Transverse colon (tissue), 4 donors: ENCODE measurements at regions not wholly inside any gene's neighbourhood (a gene's known extent, or its start where the extent isn't known, plus 50 kb on each side); places are given as distances from the start of the nearest gene placed in this dataset.

ENCODE experiments used
- EP300 ChIP-seq: sonication (generic); formaldehyde crosslinking; IDR thresholded peaks from one replicate; pipeline ENCODE4 v1.6.1; 2017; ENCODE audit warnings: antibody characterized with exemption, low read depth
- POLR2AphosphoS5 ChIP-seq, 3 donors: sonication (generic); formaldehyde crosslinking; IDR thresholded peaks; one replicate each; pipeline ENCODE4 v1.6.1; 2016; ENCODE audit warnings: antibody characterized with exemption in 3 of 3
- TF ChIP-seq, protein P1 (sequence below), 5 experiments: fragments of 200-600 bp in 3 of 5; fragments of 450-650 bp in 2 of 5; sonication (generic) in 3 of 5; IDR thresholded peaks; 1 replicate in 2 of 5; 2 replicates in 3 of 5; pipeline ENCODE4 v1.5.1; 2016 to 2017; ENCODE audit warnings: antibody characterized with exemption in 5 of 5, inconsistent platforms in 3 of 5, mild to moderate bottlenecking in 2 of 5, moderate library complexity in 1 of 5

DNA sequence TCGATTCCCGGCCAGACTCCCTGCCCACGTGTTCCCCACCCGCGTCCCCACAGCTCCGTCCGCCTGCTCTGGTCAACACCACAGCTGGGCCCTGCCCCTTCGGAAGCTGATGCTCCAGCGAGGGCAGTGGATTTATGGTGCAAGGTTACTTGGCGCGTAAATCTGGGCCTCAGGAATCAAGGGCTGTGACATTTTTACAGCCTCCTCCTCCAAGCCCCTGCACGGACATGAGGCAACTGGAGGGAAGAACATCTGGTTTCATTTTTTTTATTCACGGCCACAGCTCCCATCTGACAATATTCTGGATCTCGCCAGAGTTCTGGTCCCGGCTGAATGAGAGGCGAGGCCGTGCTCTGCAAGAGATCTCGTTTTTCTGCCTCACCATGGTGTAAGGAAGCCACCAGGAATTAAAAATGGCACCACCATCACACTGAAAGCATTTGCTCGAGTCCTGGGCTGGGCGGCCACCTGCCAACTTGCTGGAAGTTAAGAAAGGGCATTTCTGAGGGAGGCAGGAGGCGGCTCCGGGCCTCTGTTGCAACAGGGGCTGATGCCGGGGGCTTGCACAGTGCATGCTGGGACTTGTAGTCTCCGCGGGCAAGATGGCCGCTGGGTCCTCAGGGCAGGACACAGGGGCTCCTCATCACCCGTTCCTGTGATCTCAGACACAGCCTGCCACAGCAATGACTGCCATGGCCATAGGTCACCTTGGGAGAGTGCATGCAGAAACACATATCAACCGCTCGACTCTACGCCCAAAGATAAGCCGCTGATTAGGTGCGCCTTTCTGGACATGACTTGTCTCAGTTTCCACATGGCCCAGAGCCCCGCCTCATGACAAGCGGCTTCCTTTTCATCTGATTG lies 148.5 kb downstream of the LY86 start:
- TF ChIP-seq, protein P1, sequence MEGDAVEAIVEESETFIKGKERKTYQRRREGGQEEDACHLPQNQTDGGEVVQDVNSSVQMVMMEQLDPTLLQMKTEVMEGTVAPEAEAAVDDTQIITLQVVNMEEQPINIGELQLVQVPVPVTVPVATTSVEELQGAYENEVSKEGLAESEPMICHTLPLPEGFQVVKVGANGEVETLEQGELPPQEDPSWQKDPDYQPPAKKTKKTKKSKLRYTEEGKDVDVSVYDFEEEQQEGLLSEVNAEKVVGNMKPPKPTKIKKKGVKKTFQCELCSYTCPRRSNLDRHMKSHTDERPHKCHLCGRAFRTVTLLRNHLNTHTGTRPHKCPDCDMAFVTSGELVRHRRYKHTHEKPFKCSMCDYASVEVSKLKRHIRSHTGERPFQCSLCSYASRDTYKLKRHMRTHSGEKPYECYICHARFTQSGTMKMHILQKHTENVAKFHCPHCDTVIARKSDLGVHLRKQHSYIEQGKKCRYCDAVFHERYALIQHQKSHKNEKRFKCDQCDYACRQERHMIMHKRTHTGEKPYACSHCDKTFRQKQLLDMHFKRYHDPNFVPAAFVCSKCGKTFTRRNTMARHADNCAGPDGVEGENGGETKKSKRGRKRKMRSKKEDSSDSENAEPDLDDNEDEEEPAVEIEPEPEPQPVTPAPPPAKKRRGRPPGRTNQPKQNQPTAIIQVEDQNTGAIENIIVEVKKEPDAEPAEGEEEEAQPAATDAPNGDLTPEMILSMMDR (IDR thresholded peaks at IDR 0.05), result no peak
- peak in 1 of 3 donors; percentile 33 for TF ChIP-seq POLR2AphosphoS5 (IDR thresholded peaks at IDR 0.05)
- TF ChIP-seq EP300, result no peak
